Stimulated activated effector memory CD8-positive, alpha-beta T cell treated with anti-CD3 and anti-CD28 coated beads, Interleukin-12 subunit alpha, Interleukin-12 subunit beta, amount 100 ng/mL, for 72 hours (primary cell): ENCODE measurements at regions not wholly inside any gene's neighbourhood (a gene's known extent, or its start where the extent isn't known, plus 50 kb on each side); places are given as distances from the start of the nearest gene placed in this dataset.

Source experiments
- ATAC-seq: fragments of 150-1000 bp; cut with Tn5 transposase; 2 replicates; pipeline ENCODE4 v1.10.0; 2021
- DNase-seq, 2 donors: peaks; one replicate each; pipeline ENCODE4 v3.0.0; 2021 to 2022; ENCODE audit warnings: low spot score in 2 of 2
- H3K27ac Mint-ChIP-seq: one replicate; pipeline ENCODE4 v1.8.0; 2022; ENCODE audit warnings: mild to moderate bottlenecking, mixed read lengths
- H3K36me3 Mint-ChIP-seq: one replicate; pipeline ENCODE4 v1.8.0; 2022; ENCODE audit warnings: mild to moderate bottlenecking, mixed read lengths
- H3K4me1 Mint-ChIP-seq: one replicate; pipeline ENCODE4 v1.8.0; 2022; ENCODE audit warnings: mixed read lengths
- H3K4me3 Mint-ChIP-seq: one replicate; pipeline ENCODE4 v1.8.0; 2022; ENCODE audit warnings: mild to moderate bottlenecking, mixed read lengths
- H3K9me3 Mint-ChIP-seq: one replicate; pipeline ENCODE4 v1.8.0; 2022; ENCODE audit warnings: mixed read lengths

DNA sequence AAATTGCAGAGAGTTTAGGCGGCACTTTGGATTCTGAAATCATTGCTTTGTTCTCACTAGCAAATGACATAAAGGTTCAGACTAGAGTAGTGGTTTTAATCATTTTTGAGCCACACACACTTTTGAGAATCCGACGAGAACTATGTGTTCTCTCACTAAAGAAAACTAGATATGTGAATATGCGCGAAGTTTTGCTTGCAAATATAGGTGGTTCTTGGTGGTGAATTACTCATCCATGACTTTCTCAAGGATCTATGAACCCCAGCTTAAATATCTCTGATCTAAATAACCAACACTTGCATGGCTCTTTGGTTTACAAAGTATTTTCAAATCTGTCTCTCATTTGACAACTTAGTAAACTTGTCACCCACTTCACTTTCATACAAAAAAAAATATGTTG lies 54.8 kb downstream of the NOG start:
- H3K36me3 Mint-ChIP-seq, result no peaks in the 10 kb centered on the region
- DNase-seq, result no peak
- H3K27ac Mint-ChIP-seq, result no peak overlapping the region
- H3K4me1 Mint-ChIP-seq, result no peaks in the 10 kb centered on the region
- no peak overlapping the region for H3K4me3 Mint-ChIP-seq
- ATAC-seq, result no peak
- H3K9me3 Mint-ChIP-seq, result no peaks in the 10 kb centered on the region

DNA sequence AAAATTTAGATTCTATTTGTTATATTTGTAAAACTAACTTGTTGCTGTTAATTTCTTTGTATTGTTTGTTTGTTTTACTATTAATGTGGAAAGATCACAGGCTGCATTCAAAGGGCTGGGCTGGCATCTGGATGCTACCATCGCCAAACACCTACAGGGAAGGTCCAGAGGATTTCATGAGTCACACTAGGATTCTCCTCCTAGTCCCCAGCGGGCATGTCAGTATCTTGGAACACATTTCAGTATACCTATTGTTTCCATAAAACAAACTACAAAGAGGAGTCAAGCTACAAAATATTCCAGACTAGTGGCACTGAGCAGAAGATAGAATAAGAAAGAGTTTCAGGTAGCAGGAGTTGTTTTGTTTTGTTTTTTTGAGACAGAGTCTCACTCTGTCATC lies 55.3 kb downstream of the NOG start:
- ATAC-seq (no peak), DNase-seq (no peak)
- Mint-ChIP-seq H3K4me1 (no peaks in the 10 kb centered on the region), H3K4me3 (no peak overlapping the region), H3K9me3 (no peaks in the 10 kb centered on the region), H3K27ac (no peak overlapping the region), H3K36me3 (no peaks in the 10 kb centered on the region)

DNA sequence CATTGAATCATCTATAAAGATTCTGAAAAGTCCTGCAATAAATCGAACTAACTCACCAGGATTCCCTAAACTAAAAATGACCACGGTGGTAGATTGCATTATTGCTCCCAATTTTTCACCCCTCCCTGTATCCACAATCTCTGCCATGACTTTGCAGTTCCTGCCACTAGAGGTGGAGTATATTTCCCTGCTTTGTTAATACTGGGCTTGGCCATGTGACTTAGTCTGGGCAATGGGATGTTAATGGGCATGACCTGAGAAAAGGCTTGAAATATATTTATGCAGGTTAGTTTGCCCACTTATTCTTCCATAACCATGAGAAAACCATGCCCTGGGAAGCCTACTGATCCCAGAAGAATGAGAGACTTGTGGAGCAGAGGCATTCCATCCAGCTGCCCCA lies 59.1 kb downstream of the NOG start:
- Mint-ChIP-seq H3K9me3 (peaks cover 3% of the 10 kb centered on the region), H3K4me3 (no peak overlapping the region), H3K4me1 (no peaks in the 10 kb centered on the region), H3K36me3 (no peaks in the 10 kb centered on the region), H3K27ac (no peak overlapping the region)
- ATAC-seq (no peak), DNase-seq (no peak)

DNA sequence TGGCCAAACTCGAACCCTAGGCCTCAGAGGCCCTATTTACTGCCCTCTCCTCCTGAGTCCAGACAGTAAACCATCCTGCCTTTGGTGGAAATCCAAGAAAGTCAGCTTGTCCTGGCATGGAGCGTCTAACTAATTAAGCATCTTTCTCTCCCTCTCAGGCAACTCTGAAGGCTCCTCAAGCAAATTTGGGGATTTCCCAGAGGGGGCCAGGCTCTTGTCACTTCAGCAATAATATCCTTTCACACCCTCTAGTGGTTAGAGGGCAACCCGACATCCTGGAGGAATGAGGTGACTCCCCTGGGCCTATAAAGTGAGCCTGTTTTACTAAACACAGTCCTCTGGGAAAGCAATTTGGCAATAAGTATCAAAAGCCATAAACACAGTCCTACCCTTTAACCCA lies 60.4 kb downstream of the NOG start:
- Mint-ChIP-seq H3K4me1 (no peaks in the 10 kb centered on the region), H3K4me3 (no peak overlapping the region), H3K9me3 (peaks cover 3% of the 10 kb centered on the region), H3K36me3 (no peaks in the 10 kb centered on the region), H3K27ac (no peak overlapping the region)
- DNase-seq (no peak), ATAC-seq (peak; percentile 81)

DNA sequence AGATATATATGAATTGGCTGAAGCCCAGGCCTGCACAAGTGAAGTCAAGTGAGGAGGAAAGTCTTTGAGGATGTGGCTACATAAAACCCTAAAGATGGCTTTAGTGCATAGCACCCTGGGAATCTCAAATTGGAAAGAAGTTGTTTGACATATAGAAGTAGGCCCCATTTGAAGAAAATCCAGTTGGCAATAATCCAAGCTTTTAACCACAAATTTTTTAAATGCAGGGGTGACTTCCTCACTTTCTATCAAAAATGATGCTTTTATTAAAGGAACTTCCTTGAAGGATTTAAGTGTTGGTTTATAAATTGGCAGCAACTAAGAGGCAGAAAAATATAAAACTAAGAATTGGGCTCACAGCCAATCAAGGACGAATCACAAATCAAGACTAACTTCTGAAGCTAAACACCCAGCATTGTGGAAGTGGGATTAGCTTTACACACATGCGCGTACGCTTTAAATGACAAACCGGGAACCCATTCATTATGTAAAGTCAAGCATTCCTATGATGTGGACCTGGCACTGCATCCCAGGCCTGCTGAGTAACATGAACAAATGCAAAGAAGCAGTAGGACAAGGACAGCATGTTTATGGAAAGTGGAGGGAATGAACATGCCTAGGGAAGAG lies 63.3 kb downstream of the NOG start:
- no peak overlapping the region for H3K27ac Mint-ChIP-seq
- DNase-seq, result no peak

DNA sequence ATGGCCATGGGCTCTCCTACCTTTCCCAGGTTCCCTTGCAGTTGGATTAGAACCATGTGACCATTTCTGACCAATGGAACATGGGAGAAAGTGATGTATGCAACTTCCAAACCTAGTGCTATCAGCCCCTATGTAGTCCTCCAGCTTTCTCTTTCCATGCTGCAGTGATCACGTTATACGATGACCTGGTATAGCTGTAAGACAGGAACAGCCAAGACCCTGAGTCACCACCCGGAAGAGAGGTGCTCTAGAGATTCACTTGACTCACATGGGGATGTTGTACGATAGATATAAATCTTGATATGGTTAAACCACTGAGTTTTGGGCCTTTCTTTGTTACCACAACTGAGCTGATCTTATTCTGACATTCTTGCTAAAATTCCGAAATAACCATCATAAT lies 65.1 kb downstream of the NOG start:
- H3K27ac Mint-ChIP-seq, result no peak overlapping the region
- ATAC-seq (peak; percentile 59), DNase-seq (no peak)
- no peaks in the 10 kb centered on the region for H3K36me3 Mint-ChIP-seq
- H3K9me3 Mint-ChIP-seq, result peaks cover 3% of the 10 kb centered on the region
- no peak overlapping the region for H3K4me3 Mint-ChIP-seq
- no peaks in the 10 kb centered on the region for H3K4me1 Mint-ChIP-seq

More for the DNA sequence above, 63.3 kb downstream of the NOG start:
- H3K9me3 Mint-ChIP-seq, result peaks cover 3% of the 10 kb centered on the region
- H3K36me3 Mint-ChIP-seq, result no peaks in the 10 kb centered on the region
- H3K4me3 Mint-ChIP-seq, result no peak overlapping the region
- no peak for ATAC-seq
- H3K4me1 Mint-ChIP-seq, result no peaks in the 10 kb centered on the region

DNA sequence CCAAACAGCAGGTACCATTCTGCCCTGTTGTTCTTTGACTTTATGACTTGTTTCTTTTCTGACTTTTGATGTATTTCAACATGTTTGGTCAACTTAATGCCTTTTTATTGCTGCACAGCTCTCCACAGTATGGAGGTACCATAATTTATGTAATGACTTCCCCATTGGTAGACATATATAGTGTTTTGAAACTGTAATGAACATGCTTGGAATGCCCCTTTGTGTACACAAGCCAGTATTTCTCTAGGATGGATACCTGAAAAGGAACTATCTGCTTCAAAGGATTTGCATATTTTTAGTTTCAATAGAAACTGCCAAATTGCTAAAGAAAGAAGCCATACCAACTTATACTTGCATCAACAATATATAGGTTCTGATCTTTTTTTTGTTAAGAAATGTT lies 66.1 kb downstream of the NOG start:
- Mint-ChIP-seq H3K36me3 (no peaks in the 10 kb centered on the region), H3K4me3 (no peak overlapping the region), H3K27ac (no peak overlapping the region), H3K9me3 (peaks cover 3% of the 10 kb centered on the region), H3K4me1 (no peaks in the 10 kb centered on the region)
- ATAC-seq (no peak), DNase-seq (no peak)

DNA sequence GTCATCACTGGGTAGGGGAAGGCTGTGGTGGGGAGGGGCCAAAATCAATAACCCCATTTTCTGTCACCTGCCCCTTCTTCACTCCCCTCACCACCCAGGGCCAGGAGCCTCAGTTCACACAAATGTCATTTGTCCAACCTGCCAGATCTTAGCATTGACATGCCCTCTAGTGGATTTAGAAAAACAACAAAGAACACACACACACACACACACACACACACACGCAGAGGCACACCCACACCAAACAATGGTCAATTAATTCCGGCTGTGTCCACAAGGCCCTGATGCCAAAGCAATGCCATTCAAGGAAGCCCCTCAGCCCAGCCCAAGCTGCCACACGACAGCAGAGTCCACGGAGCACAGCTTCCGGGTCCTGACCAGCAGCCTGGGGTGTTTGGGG lies 68.4 kb downstream of the NOG start:
- ATAC-seq (no peak), DNase-seq (no peak)
- Mint-ChIP-seq H3K36me3 (no peaks in the 10 kb centered on the region), H3K4me3 (no peak overlapping the region), H3K9me3 (no peaks in the 10 kb centered on the region), H3K4me1 (no peaks in the 10 kb centered on the region), H3K27ac (no peak overlapping the region)

DNA sequence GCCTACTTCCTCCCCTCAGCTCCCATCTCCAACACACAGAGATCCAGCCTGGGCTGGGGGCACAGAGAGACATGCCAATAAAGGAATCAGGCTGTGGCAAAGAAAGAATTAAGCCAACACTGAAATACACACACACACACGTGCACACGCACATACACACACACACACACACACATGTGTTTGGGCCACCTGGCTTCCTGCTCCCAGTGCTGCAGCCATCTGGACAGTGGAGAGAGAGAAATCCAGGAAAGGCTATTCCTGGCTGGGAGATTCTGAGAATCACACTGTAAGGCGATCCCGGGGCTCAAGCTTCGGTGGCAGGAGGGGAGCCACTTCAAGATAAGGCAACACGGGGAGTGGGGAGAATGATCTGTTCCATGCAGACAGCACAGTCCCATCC lies 72.4 kb downstream of the NOG start:
- no peak for ATAC-seq
- H3K9me3 Mint-ChIP-seq, result no peaks in the 10 kb centered on the region
- no peak for DNase-seq
- H3K27ac Mint-ChIP-seq, result no peak overlapping the region
- H3K4me1 Mint-ChIP-seq, result no peaks in the 10 kb centered on the region
- no peak overlapping the region for H3K4me3 Mint-ChIP-seq
- no peaks in the 10 kb centered on the region for H3K36me3 Mint-ChIP-seq

DNA sequence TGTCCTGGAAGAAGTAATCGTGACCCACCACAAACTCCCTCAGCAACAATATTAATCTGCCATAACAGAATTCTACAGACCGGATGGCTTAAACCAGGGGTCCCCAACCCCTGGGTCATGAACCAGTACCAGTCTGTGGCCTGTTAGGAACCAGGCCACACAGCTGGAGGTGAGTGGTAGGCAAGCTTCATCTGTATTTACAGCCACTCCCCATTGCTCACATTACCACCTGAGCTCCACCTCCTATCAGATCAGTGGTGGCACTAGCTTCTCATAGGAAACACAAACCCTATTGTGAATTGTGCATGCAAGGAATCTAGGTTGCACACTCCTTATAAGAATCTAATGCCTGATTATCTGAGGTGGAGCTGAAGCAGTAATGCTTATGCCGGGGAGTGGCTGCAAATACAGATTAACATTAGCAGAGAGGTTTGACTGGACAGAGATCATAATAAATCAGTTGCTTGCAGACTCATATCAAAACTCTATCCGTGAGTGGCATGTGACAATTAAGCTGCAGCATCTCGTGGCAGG lies 74.5 kb downstream of the NOG start:
- Mint-ChIP-seq H3K27ac (no peak overlapping the region), H3K4me1 (no peaks in the 10 kb centered on the region), H3K36me3 (no peaks in the 10 kb centered on the region), H3K9me3 (no peaks in the 10 kb centered on the region), H3K4me3 (no peak overlapping the region)
- ATAC-seq (no peak), DNase-seq (no peak)

DNA sequence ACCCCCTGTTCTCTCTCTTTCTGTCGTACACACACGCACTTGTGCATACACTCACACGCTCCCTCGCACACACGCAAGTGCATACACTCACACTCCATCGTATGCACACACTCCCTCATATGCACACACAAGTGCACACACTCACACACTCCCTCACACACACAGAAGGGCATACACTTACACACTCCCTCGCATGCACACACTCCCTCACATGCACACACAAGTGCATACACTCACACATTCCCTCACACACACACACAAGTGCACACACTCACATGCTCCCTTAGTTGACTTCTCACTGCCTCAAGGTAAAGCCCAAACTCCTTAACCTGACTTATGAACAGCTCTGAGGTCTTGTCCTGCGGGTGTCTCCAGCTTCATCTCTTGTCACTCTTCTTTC lies 78.7 kb downstream of the NOG start:
- no peak overlapping the region for H3K27ac Mint-ChIP-seq
- H3K9me3 Mint-ChIP-seq, result no peaks in the 10 kb centered on the region
- no peak overlapping the region for H3K4me3 Mint-ChIP-seq
- DNase-seq (no peak), ATAC-seq (no peak)
- peaks cover 25% of the 10 kb centered on the region for H3K4me1 Mint-ChIP-seq
- no peaks in the 10 kb centered on the region for H3K36me3 Mint-ChIP-seq

DNA sequence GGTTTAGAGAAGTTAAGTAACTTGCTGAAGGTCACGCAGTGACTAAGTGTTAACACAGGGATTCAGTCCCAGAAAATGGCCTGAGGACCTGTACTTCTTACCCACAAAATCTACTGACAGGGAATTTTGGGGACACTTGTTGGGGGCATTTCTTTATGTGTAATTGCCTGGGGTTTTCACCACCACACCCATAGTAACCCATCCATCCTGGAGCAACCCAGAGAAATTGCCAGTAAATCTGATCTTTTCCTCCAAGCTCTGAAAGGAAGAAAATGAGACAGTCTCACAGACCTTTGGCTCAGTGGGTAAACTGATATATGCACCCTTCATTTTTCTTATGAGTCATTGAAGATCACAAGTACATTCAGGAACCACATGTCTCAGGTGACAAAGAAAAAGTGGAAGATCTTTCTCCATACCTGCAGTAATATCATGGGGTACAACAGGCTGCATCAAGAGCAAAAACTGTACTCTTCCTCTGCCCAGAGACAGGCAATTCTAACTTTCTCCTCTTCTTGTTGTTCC lies 81.0 kb downstream of the NOG start:
- no peak for ATAC-seq
- DNase-seq, result no peak
- Mint-ChIP-seq H3K36me3 (no peaks in the 10 kb centered on the region), H3K4me3 (no peak overlapping the region), H3K9me3 (no peaks in the 10 kb centered on the region), H3K27ac (no peak overlapping the region), H3K4me1 (peaks cover 35% of the 10 kb centered on the region)

DNA sequence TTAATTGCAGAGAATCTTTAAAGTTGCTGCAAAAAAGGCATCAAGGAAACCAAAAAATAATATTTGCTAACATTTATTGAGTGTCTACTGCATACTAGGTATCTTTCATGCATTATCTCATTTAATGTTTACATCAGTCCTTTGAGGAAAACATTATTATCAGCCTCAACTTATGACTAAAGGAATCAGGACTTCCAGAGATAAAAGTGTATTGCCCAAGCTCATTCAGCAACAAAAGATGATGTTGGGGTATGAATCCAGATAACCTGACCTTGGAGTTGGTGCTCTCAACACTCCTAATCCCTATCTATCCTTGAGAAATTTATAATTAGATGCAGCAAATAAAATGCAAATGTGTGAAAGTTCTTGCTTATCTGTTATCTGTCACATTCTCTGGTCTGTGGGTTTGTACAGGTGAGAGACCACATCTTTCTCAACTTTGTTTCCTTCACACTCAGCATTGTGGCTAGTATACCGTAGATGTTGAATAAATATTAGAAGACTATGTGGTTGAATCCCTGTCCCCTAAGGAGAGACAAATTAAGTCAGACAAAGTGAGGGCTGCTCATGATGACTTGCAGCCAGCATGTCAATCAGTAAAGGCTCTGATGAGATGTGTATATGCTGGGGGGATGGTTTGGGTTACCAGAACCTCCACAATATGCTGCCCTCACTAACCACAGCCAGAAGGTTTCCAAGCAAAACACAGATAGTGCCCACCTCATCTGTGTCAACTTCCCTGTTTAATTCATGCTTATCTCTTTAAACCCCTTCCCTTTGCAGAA lies 82.6 kb downstream of the NOG start:
- Mint-ChIP-seq H3K4me3 (no peak overlapping the region), H3K9me3 (no peaks in the 10 kb centered on the region), H3K4me1 (peaks cover 40% of the 10 kb centered on the region), H3K36me3 (no peaks in the 10 kb centered on the region), H3K27ac (no peak overlapping the region)
- DNase-seq, result no peak
- peak; percentile 59 for ATAC-seq

DNA sequence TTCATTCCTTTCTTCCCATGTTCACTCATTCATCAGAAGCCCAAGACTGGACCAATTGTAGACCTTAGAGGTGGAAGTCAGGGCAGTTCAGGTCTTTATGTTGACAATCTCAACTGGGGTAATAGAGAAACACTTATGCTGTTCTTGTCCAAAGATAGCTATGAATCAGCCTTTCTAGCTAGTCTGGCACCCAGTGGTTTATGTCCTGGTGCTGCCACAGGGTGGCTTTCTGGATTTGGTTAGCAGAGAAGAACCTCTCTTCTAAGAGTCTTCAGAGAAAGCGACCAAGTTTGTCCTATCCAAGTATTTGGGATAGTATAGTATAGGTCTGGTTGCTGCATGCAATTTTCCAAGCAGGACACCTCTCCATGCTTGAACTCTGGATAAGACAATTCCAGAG lies 83.3 kb downstream of the NOG start:
- Mint-ChIP-seq H3K27ac (no peak overlapping the region), H3K4me3 (no peak overlapping the region), H3K9me3 (no peaks in the 10 kb centered on the region), H3K36me3 (no peaks in the 10 kb centered on the region), H3K4me1 (peaks cover 40% of the 10 kb centered on the region)
- DNase-seq, result no peak
- peak; percentile 39 for ATAC-seq

DNA sequence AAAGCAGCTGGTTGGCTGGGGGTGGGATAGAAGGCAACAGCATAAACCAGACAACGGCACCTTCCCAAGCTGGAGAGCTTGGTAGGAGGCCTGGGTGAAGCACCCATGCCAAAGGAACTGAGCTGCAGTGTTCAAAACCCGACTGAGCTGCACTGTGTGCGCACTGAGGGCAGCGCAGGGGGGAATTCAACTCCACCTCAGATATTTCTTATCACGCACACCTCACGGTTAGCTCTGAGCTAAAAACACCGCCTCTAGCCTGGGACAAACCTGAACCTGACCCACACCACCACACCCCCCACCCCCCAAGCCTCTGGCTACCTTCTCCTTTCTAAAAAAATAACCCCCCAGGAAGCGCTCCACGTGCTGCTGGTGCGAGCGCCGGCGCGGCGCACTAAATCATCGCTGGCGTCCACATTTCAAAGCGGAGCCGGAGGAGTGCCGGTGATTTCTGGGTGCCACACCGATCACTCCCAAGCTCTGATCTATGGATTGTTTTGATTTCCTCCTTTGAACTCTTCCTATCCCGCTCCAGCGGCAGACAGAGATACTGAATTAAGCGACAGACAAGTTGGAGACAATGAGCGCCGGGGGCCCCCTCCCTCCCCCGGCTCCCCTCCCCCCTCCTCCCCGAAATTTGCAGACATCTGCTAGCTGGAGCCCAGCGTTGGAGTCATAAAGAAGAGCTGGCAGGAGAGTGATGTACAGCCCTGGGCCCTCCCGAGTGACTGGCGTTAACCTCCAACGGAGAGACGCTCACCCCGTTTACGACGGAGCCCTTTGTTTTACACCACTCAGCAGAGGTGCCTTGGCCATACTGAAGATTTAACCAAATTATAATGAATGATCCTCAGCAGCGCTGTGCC lies 85.0 kb downstream of the NOG start:
- DNase-seq, result no peak
- Mint-ChIP-seq H3K4me3 (peak overlapping the region; percentile 9), H3K9me3 (no peaks in the 10 kb centered on the region), H3K4me1 (peaks cover 40% of the 10 kb centered on the region), H3K27ac (no peak overlapping the region), H3K36me3 (no peaks in the 10 kb centered on the region)
- ATAC-seq, result no peak
